ENCODE measurements at regions not wholly inside any gene's neighbourhood (a gene's known extent, or its start where the extent isn't known, plus 50 kb on each side); places are given as distances from the start of the nearest gene placed in this dataset.

- no peak for TF ChIP-seq CTCF (IDR thresholded peaks at IDR 0.05)
- no peak for TF ChIP-seq EP300 (IDR thresholded peaks at IDR 0.05)
- TF ChIP-seq POLR2A (IDR thresholded peaks at IDR 0.05) = no peak
These were observed 919.0 kb downstream of the GALC start for GRCh38 chr14:87073880-87074570.
